ENCODE measurements at regions not wholly inside any gene's neighbourhood (a gene's known extent, or its start where the extent isn't known, plus 50 kb on each side); places are given as distances from the start of the nearest gene placed in this dataset.

GRCh38 chr4:26106776-26107175 lies 192.8 kb downstream of the SMIM20 start:
- no peak for DNase-seq

- DNase-seq = no peak
Observed at GRCh38 chr4:26108054-26108453, 194.0 kb downstream of the SMIM20 start.

- DNase-seq = no peak
Observed at GRCh38 chr4:26110493-26110892, 196.5 kb downstream of the SMIM20 start.

- DNase-seq = no peak
Observed at GRCh38 chr4:26113339-26113940, 199.4 kb downstream of the SMIM20 start.

GRCh38 chr4:26116057-26116456 lies 202.0 kb downstream of the SMIM20 start:
- DNase-seq = no peak

- DNase-seq = no peak
Observed at GRCh38 chr4:26120098-26120825, 200.6 kb upstream of the RBPJ start.

GRCh38 chr4:26122690-26123089 lies 198.1 kb upstream of the RBPJ start:
- DNase-seq = no peak

GRCh38 chr4:26124753-26125321 lies 196.0 kb upstream of the RBPJ start:
- no peak for DNase-seq

- DNase-seq = no peak
Observed at GRCh38 chr4:26126143-26126718, 194.6 kb upstream of the RBPJ start.

- no peak for DNase-seq
Observed at GRCh38 chr4:26126994-26127393, 193.8 kb upstream of the RBPJ start.

GRCh38 chr4:26127851-26128337 lies 192.9 kb upstream of the RBPJ start:
- DNase-seq = no peak

- DNase-seq = no peak
Observed at GRCh38 chr4:26130173-26130572, 190.6 kb upstream of the RBPJ start.

GRCh38 chr4:26130841-26131432 lies 189.9 kb upstream of the RBPJ start:
- DNase-seq = no peak

- DNase-seq = no peak
Observed at GRCh38 chr4:26131711-26132110, 189.1 kb upstream of the RBPJ start.

- no peak for DNase-seq
Observed at GRCh38 chr4:26132858-26133257, 188.0 kb upstream of the RBPJ start.

GRCh38 chr4:26133840-26134239 lies 187.0 kb upstream of the RBPJ start:
- no peak for DNase-seq

GRCh38 chr4:26135331-26135730 lies 185.5 kb upstream of the RBPJ start:
- no peak for DNase-seq

GRCh38 chr4:26136615-26137014 lies 184.2 kb upstream of the RBPJ start:
- DNase-seq = no peak

- no peak for DNase-seq
Observed at GRCh38 chr4:26137288-26137687, 183.5 kb upstream of the RBPJ start.

- no peak for DNase-seq
Observed at GRCh38 chr4:26139310-26139924, 181.4 kb upstream of the RBPJ start.

- no peak for DNase-seq
Observed at GRCh38 chr4:26140150-26140898, 180.5 kb upstream of the RBPJ start.

GRCh38 chr4:26141051-26141721 lies 179.6 kb upstream of the RBPJ start:
- DNase-seq = no peak
